GM21723 (cell line): ENCODE measurements at regions not wholly inside any gene's neighbourhood (a gene's known extent, or its start where the extent isn't known, plus 50 kb on each side); places are given as distances from the start of the nearest gene placed in this dataset.
"Not testable (repeated sequence)": the region's sequence is repeated elsewhere in the genome, so short reads cannot be mapped to it uniquely, and the experiment has no call there.

Source experiments
- ATAC-seq: cut with Tn5 transposase; IDR thresholded peaks from one replicate; pipeline ENCODE4 v1.9.1; 2021; ENCODE audit warnings: mild to moderate bottlenecking, moderate library complexity; ENCODE audit not compliant: unreplicated experiment

- no peak for ATAC-seq
Observed at GRCh38 chr5:30279237-30279636, 914.2 kb upstream of the CDH6 start.

GRCh38 chr5:30267026-30267425 lies 926.5 kb upstream of the CDH6 start:
- ATAC-seq = no peak

- no peak for ATAC-seq
Observed at GRCh38 chr5:30239331-30240022, 954.0 kb upstream of the CDH6 start.

GRCh38 chr5:30237189-30237588 lies 956.3 kb upstream of the CDH6 start:
- ATAC-seq = no peak

GRCh38 chr5:30209755-30210154 lies 983.7 kb upstream of the CDH6 start:
- no peak for ATAC-seq

- ATAC-seq = no peak
Observed at GRCh38 chr5:30197662-30198061, 995.8 kb upstream of the CDH6 start.

GRCh38 chr5:30195036-30195435 lies 998.5 kb upstream of the CDH6 start:
- no peak for ATAC-seq

- ATAC-seq = no peak
Observed at GRCh38 chr5:30194595-30194994, 998.9 kb upstream of the CDH6 start.

GRCh38 chr5:30183795-30184194 lies 1009.7 kb upstream of the CDH6 start:
- no peak for ATAC-seq

GRCh38 chr5:30156156-30156555 lies 1037.3 kb upstream of the CDH6 start:
- ATAC-seq = no peak

- ATAC-seq = no peak
Observed at GRCh38 chr5:30152431-30152830, 1041.1 kb upstream of the CDH6 start.

- ATAC-seq = no peak
Observed at GRCh38 chr5:30150231-30150630, 1043.3 kb upstream of the CDH6 start.

GRCh38 chr5:30149526-30149925 lies 1044.0 kb upstream of the CDH6 start:
- no peak for ATAC-seq

GRCh38 chr5:30147976-30148375 lies 1045.5 kb upstream of the CDH6 start:
- no peak for ATAC-seq

- not testable (repeated sequence) for ATAC-seq
Observed at GRCh38 chr5:30144059-30144458, 1049.4 kb upstream of the CDH6 start.

GRCh38 chr5:30142432-30142831 lies 1051.1 kb upstream of the CDH6 start:
- no peak for ATAC-seq

GRCh38 chr5:30121043-30121442 lies 1072.4 kb upstream of the CDH6 start:
- ATAC-seq = no peak

GRCh38 chr5:30117135-30117534 lies 1076.4 kb upstream of the CDH6 start:
- ATAC-seq = no peak

GRCh38 chr5:30113542-30113941 lies 1079.9 kb upstream of the CDH6 start:
- no peak for ATAC-seq

- no peak for ATAC-seq
Observed at GRCh38 chr5:30112867-30113266, 1080.6 kb upstream of the CDH6 start.

GRCh38 chr5:30108051-30108450 lies 1085.4 kb upstream of the CDH6 start:
- no peak for ATAC-seq

GRCh38 chr5:30106596-30106995 lies 1086.9 kb upstream of the CDH6 start:
- ATAC-seq = no peak

GRCh38 chr5:30104872-30105596 lies 1088.5 kb upstream of the CDH6 start:
- no peak for ATAC-seq
